Lung (tissue), 11 donors: ENCODE measurements at regions not wholly inside any gene's neighbourhood (a gene's known extent, or its start where the extent isn't known, plus 50 kb on each side); places are given as distances from the start of the nearest gene placed in this dataset.

Experiments used
- ATAC-seq: fragments of 200-7000 bp; cut with Tn5 transposase; one replicate; pipeline ENCODE4 v1.9.1; 2020; ENCODE audit warnings: moderate number of reproducible peaks; ENCODE audit not compliant: insufficient read depth, low FRiP score
- DNase-seq, 3 donors: peaks; one replicate each; pipeline ENCODE4 v3.0.0-alpha.2; 2013 to 2017
- H3K27ac ChIP-seq, 2 donors: one replicate each; pipeline ENCODE4 v1.5.1; 2013; ENCODE audit warnings: mild to moderate bottlenecking in 2 of 2, moderate library complexity in 2 of 2, control low read depth in 1 of 2, inconsistent platforms in 1 of 2, low read depth in 1 of 2, low read length in 1 of 2
- H3K27me3 ChIP-seq, 3 donors: one replicate each; pipeline ENCODE4 v1.5.1; 2013; ENCODE audit warnings: low read length in 2 of 3; ENCODE audit not compliant: control insufficient read depth in 3 of 3, insufficient read depth in 3 of 3
- H3K36me3 ChIP-seq, 4 donors: one replicate each; pipeline ENCODE4 v1.5.1; 2013; ENCODE audit warnings: low read length in 4 of 4, mild to moderate bottlenecking in 1 of 4, moderate library complexity in 1 of 4; ENCODE audit not compliant: control insufficient read depth in 4 of 4, insufficient read depth in 4 of 4
- H3K4me1 ChIP-seq, 5 donors: one replicate each; pipeline ENCODE4 v1.5.1; 2013; ENCODE audit warnings: low read length in 5 of 5, mild to moderate bottlenecking in 2 of 5, moderate library complexity in 1 of 5; ENCODE audit not compliant: control insufficient read depth in 5 of 5, insufficient read depth in 5 of 5
- H3K4me3 ChIP-seq: one replicate; pipeline ENCODE4 v1.5.1; 2013; ENCODE audit warnings: mild to moderate bottlenecking, control low read depth, moderate library complexity
- H3K9ac ChIP-seq, 2 donors: one replicate each; pipeline ENCODE4 v1.5.1; 2013; ENCODE audit warnings: low read length in 2 of 2, control low read depth in 1 of 2; ENCODE audit not compliant: insufficient read depth in 1 of 2
- H3K9me3 ChIP-seq, 4 donors: one replicate each; pipeline ENCODE4 v1.5.1; 2013; ENCODE audit warnings: low read length in 3 of 4, mild to moderate bottlenecking in 1 of 4, moderate library complexity in 1 of 4; ENCODE audit not compliant: control insufficient read depth in 4 of 4, insufficient read depth in 3 of 4
- CTCF ChIP-seq: IDR thresholded peaks from 2 replicates; pipeline ENCODE4 v1.5.1; 2012; ENCODE audit warnings: mild to moderate bottlenecking; ENCODE audit errors: control extremely low read depth, extremely low read depth
- WGBS, 2 donors: extraction: QIAGEN DNeasy Blood & Tissue Kit; methylation state at CpG; one replicate each; pipeline ENCODE4 v1.1.7; 2013; 5-methylcytosine and 5-hydroxymethylcytosine counted together
- donor health status: control.
- donor health status: control.
- donor health status: Bipolar disorder and iron deficiency.
- donor health status: healthy.
- donor health status: DM: yes; HTN: yes; CAD: no.

GRCh38 chr2:128494640-128495321 is 176.1 kb upstream of the HS6ST1 start:
- no peaks in the 10 kb centered on the region for H3K27me3 ChIP-seq
- WGBS, 2 donors, result 65 to 81% methylated on average over 13 of the region's 13 CpGs
- H3K9me3 ChIP-seq, result peaks cover 0 to 10% (median 0%) of the 10 kb centered on the region in 4 donors
- H3K27ac ChIP-seq, result no peak overlapping the region
- H3K36me3 ChIP-seq, result no peaks in the 10 kb centered on the region
- peak overlapping the region in 1 of 2 donors; percentile 28 for H3K9ac ChIP-seq
- H3K4me1 ChIP-seq, result peaks cover 0 to 18% (median 4%) of the 10 kb centered on the region in 5 donors
- ATAC-seq, result no peak
- no peak overlapping the region for H3K4me3 ChIP-seq
- DNase-seq, result peak; percentile 44 to 82 (median 78)
- no peak for TF ChIP-seq CTCF

DNA sequence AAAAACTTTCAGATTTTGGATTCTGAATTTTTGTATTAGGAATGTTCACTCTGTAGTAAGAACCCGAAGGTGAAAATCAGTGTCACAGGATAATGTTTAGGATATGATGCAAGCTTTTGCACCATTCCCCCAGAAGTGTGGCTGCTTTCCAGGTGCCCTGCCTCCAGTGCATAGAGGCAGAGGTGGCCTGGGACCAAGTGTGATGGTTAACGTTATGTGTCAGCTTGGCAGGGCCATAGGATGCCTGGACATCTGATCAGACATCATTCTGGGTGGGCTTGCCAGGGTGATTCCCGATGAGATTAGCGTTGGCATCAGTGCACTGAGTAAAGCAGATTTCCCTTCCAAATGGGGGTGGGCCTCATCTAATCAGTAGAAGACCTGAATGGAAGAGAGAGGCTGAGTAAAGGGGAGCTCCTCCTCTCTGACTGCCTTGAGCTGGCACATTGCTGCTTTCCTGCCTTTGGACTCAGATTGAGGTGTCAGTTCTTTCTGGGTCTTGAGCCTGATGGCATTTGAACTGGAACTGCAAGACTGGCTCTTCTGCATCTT is 177.4 kb upstream of the HS6ST1 start:
- WGBS, 2 donors, result 81 to 83% methylated on average over 4 of the region's 4 CpGs
- no peaks in the 10 kb centered on the region for H3K27me3 ChIP-seq
- no peak overlapping the region for H3K27ac ChIP-seq
- H3K9ac ChIP-seq, result no peak overlapping the region
- H3K9me3 ChIP-seq, result peaks cover 0 to 10% (median 0%) of the 10 kb centered on the region in 4 donors
- no peak for TF ChIP-seq CTCF
- peaks cover 0 to 19% (median 4%) of the 10 kb centered on the region in 5 donors for H3K4me1 ChIP-seq
- DNase-seq (peak in 1 of 3 donors; percentile 5), ATAC-seq (no peak)
- H3K4me3 ChIP-seq, result no peak overlapping the region
- no peaks in the 10 kb centered on the region for H3K36me3 ChIP-seq

GRCh38 chr2:128496700-128497099 is 178.0 kb upstream of the HS6ST1 start:
- TF ChIP-seq CTCF, result no peak
- ATAC-seq (no peak), DNase-seq (no peak)
- Histone ChIP-seq H3K4me3 (no peak overlapping the region), H3K9me3 (peaks cover 0 to 10% (median 0%) of the 10 kb centered on the region in 4 donors), H3K36me3 (no peaks in the 10 kb centered on the region), H3K27ac (no peak overlapping the region), H3K4me1 (peaks cover 0 to 25% (median 10%) of the 10 kb centered on the region in 5 donors), H3K9ac (no peak overlapping the region), H3K27me3 (no peaks in the 10 kb centered on the region)
- 63 to 79% methylated on average over 2 of the region's 2 CpGs for WGBS, 2 donors
